Neural progenitor cell (in vitro differentiated cells): ENCODE measurements at regions not wholly inside any gene's neighbourhood (a gene's known extent, or its start where the extent isn't known, plus 50 kb on each side); places are given as distances from the start of the nearest gene placed in this dataset.

Source experiments
- DNase-seq: peaks from one replicate; pipeline ENCODE4 v3.0.0-alpha.2; 2016; ENCODE audit warnings: low spot score
- H2AFZ ChIP-seq: fragments of 200-600 bp; sonication (generic); replicated peaks from 2 replicates; pipeline ENCODE4 v1.6.1; 2016; ENCODE audit warnings: antibody characterized with exemption
- H3F3A ChIP-seq: fragments of 200-600 bp; sonication (generic); 2 replicates; pipeline ENCODE4 v1.6.1; 2016; ENCODE audit warnings: antibody characterized with exemption, low read depth
- H3K27ac ChIP-seq: fragments of 200-600 bp; sonication (generic); 2 replicates; pipeline ENCODE4 v1.5.1; 2016; ENCODE audit warnings: mild to moderate bottlenecking
- H3K27me3 ChIP-seq: fragments of 200-600 bp; sonication (generic); 2 replicates; pipeline ENCODE4 v1.6.1; 2016; ENCODE audit warnings: mild to moderate bottlenecking, moderate library complexity
- H3K36me3 ChIP-seq: fragments of 200-600 bp; sonication (generic); 2 replicates; pipeline ENCODE4 v1.5.1; 2016
- H3K4me1 ChIP-seq: fragments of 200-600 bp; sonication (generic); 2 replicates; pipeline ENCODE4 v1.6.1; 2016; ENCODE audit warnings: mixed run types
- H3K4me2 ChIP-seq: fragments of 200-600 bp; sonication (generic); 2 replicates; pipeline ENCODE4 v1.6.1; 2016
- H3K4me3 ChIP-seq: fragments of 200-600 bp; sonication (generic); 2 replicates; pipeline ENCODE4 v1.5.1; 2016
- H3K79me2 ChIP-seq: fragments of 200-600 bp; sonication (generic); 2 replicates; pipeline ENCODE4 v1.6.1; 2016; ENCODE audit warnings: low read depth
- H3K9ac ChIP-seq: fragments of 200-600 bp; sonication (generic); 2 replicates; pipeline ENCODE4 v1.6.1; 2016
- H3K9me3 ChIP-seq: fragments of 200-600 bp; sonication (generic); 2 replicates; pipeline ENCODE4 v1.5.1; 2016; ENCODE audit warnings: low read depth
- H4K20me1 ChIP-seq: fragments of 200-600 bp; sonication (generic); 2 replicates; pipeline ENCODE4 v1.6.1; 2016; ENCODE audit warnings: low read depth
- H3K27ac Mint-ChIP-seq: 3 replicates; pipeline ENCODE4 v1.8.0; 2021; ENCODE audit warnings: mixed read lengths
- H3K27me3 Mint-ChIP-seq: 2 replicates; pipeline ENCODE4 v1.8.0; 2022; ENCODE audit warnings: low read depth, mild to moderate bottlenecking, inconsistent platforms, moderate library complexity, mixed read lengths; ENCODE audit not compliant: insufficient read depth
- H3K36me3 Mint-ChIP-seq: 3 replicates; pipeline ENCODE4 v1.8.0; 2021; ENCODE audit warnings: mixed read lengths
- H3K4me1 Mint-ChIP-seq: 3 replicates; pipeline ENCODE4 v1.8.0; 2021; ENCODE audit warnings: mixed read lengths
- H3K4me3 Mint-ChIP-seq: 3 replicates; pipeline ENCODE4 v1.8.0; 2021; ENCODE audit warnings: mild to moderate bottlenecking, moderate library complexity, mixed read lengths
- H3K9me3 Mint-ChIP-seq: 3 replicates; pipeline ENCODE4 v1.8.0; 2020; ENCODE audit warnings: mixed read lengths
- CTCF ChIP-seq: fragments of 200-600 bp; sonication (generic); IDR thresholded peaks from 2 replicates; pipeline ENCODE4 v1.5.1; 2017; ENCODE audit warnings: antibody characterized with exemption, mild to moderate bottlenecking
- EZH2 ChIP-seq: fragments of 200-600 bp; sonication (generic); IDR thresholded peaks from 2 replicates; pipeline ENCODE4 v1.6.1; 2017; ENCODE audit warnings: antibody characterized with exemption, mild to moderate bottlenecking, moderate library complexity
- EZH2phosphoT487 ChIP-seq: fragments of 200-600 bp; sonication (generic); IDR thresholded peaks from 2 replicates; pipeline ENCODE4 v1.6.1; 2017; ENCODE audit warnings: antibody characterized with exemption

GRCh38 chr2:18903750-18904149, 314.4 kb upstream of the NT5C1B start:
- DNase-seq = no peak
- no peak overlapping the region for H3K9ac ChIP-seq
- no peak overlapping the region for H3K27ac ChIP-seq
- TF ChIP-seq CTCF = no peak
- TF ChIP-seq EZH2phosphoT487 = no peak
- TF ChIP-seq EZH2 = no peak
- no peaks in the 10 kb centered on the region for H3K4me1 Mint-ChIP-seq
- H3K4me3 Mint-ChIP-seq = no peak overlapping the region
- no peaks in the 10 kb centered on the region for H4K20me1 ChIP-seq
- H3K4me1 ChIP-seq = no peaks in the 10 kb centered on the region
- no peak overlapping the region for H3K4me2 ChIP-seq
- H3K27me3 ChIP-seq = no peaks in the 10 kb centered on the region
- H3K79me2 ChIP-seq = no peaks in the 10 kb centered on the region
- H3F3A ChIP-seq = no peaks in the 10 kb centered on the region
- H3K36me3 ChIP-seq = no peaks in the 10 kb centered on the region
- H3K9me3 ChIP-seq = no peaks in the 10 kb centered on the region
- H3K4me3 ChIP-seq = no peak overlapping the region
- no peaks in the 10 kb centered on the region for H3K27me3 Mint-ChIP-seq
- H3K36me3 Mint-ChIP-seq = no peaks in the 10 kb centered on the region
- H3K27ac Mint-ChIP-seq = no peak overlapping the region
- no peak overlapping the region for H2AFZ ChIP-seq
- H3K9me3 Mint-ChIP-seq = no peaks in the 10 kb centered on the region

- no peaks in the 10 kb centered on the region for H3F3A ChIP-seq
- Mint-ChIP-seq H3K9me3 (no peaks in the 10 kb centered on the region), H3K4me3 (no peak overlapping the region), H3K27me3 (no peaks in the 10 kb centered on the region), H3K27ac (no peak overlapping the region), H3K36me3 (no peaks in the 10 kb centered on the region), H3K4me1 (no peaks in the 10 kb centered on the region)
- H3K4me1 ChIP-seq = no peaks in the 10 kb centered on the region
- no peaks in the 10 kb centered on the region for H3K36me3 ChIP-seq
- H3K27me3 ChIP-seq = no peaks in the 10 kb centered on the region
- no peaks in the 10 kb centered on the region for H4K20me1 ChIP-seq
- H3K9ac ChIP-seq = no peak overlapping the region
- no peak overlapping the region for H3K4me2 ChIP-seq
- no peak overlapping the region for H2AFZ ChIP-seq
- H3K4me3 ChIP-seq = no peak overlapping the region
- no peak for TF ChIP-seq EZH2phosphoT487
- no peak for TF ChIP-seq CTCF
- TF ChIP-seq EZH2 = no peak
- H3K79me2 ChIP-seq = no peaks in the 10 kb centered on the region
- H3K27ac ChIP-seq = no peak overlapping the region
- no peak for DNase-seq
- H3K9me3 ChIP-seq = no peaks in the 10 kb centered on the region
Observed at GRCh38 chr2:18901242-18901641, 311.9 kb upstream of the NT5C1B start.

GRCh38 chr2:18900691-18901141, 311.3 kb upstream of the NT5C1B start:
- H4K20me1 ChIP-seq = no peaks in the 10 kb centered on the region
- Mint-ChIP-seq H3K36me3 (no peaks in the 10 kb centered on the region), H3K27ac (no peak overlapping the region), H3K4me1 (no peaks in the 10 kb centered on the region), H3K4me3 (no peak overlapping the region), H3K27me3 (no peaks in the 10 kb centered on the region), H3K9me3 (no peaks in the 10 kb centered on the region)
- H3K27me3 ChIP-seq = no peaks in the 10 kb centered on the region
- no peak overlapping the region for H3K4me2 ChIP-seq
- no peaks in the 10 kb centered on the region for H3K4me1 ChIP-seq
- H3K9ac ChIP-seq = no peak overlapping the region
- H3K27ac ChIP-seq = no peak overlapping the region
- H3K9me3 ChIP-seq = no peaks in the 10 kb centered on the region
- H3K79me2 ChIP-seq = no peaks in the 10 kb centered on the region
- TF ChIP-seq CTCF = no peak
- no peak for TF ChIP-seq EZH2phosphoT487
- no peak for TF ChIP-seq EZH2
- H2AFZ ChIP-seq = no peak overlapping the region
- no peak for DNase-seq
- H3F3A ChIP-seq = no peaks in the 10 kb centered on the region
- no peaks in the 10 kb centered on the region for H3K36me3 ChIP-seq
- no peak overlapping the region for H3K4me3 ChIP-seq

GRCh38 chr2:18899725-18900124, 310.4 kb upstream of the NT5C1B start:
- H3K4me1 ChIP-seq = no peaks in the 10 kb centered on the region
- H3K27me3 Mint-ChIP-seq = no peaks in the 10 kb centered on the region

More at GRCh38 chr2:18899725-18900124, 310.4 kb upstream of the NT5C1B start:
- peak; percentile 6 for DNase-seq
- Histone ChIP-seq H3K9me3 (no peaks in the 10 kb centered on the region), H3K4me2 (no peak overlapping the region), H3F3A (no peaks in the 10 kb centered on the region), H3K27me3 (no peaks in the 10 kb centered on the region), H3K36me3 (no peaks in the 10 kb centered on the region), H2AFZ (no peak overlapping the region), H4K20me1 (no peaks in the 10 kb centered on the region), H3K27ac (no peak overlapping the region), H3K79me2 (no peaks in the 10 kb centered on the region), H3K9ac (no peak overlapping the region), H3K4me3 (no peak overlapping the region)
- Mint-ChIP-seq H3K9me3 (no peaks in the 10 kb centered on the region), H3K4me3 (no peak overlapping the region), H3K4me1 (no peaks in the 10 kb centered on the region), H3K36me3 (no peaks in the 10 kb centered on the region), H3K27ac (no peak overlapping the region)
- TF ChIP-seq EZH2phosphoT487 (no peak), EZH2 (no peak), CTCF (no peak)
